Retinal pigment epithelial cell (primary cell): ENCODE measurements at regions not wholly inside any gene's neighbourhood (a gene's known extent, or its start where the extent isn't known, plus 50 kb on each side); places are given as distances from the start of the nearest gene placed in this dataset.

Experiments used
- DNase-seq: peaks from one replicate; pipeline ENCODE4 v3.0.0-alpha.2; 2010; ENCODE audit warnings: low read depth
- H3K4me3 ChIP-seq: 2 replicates; pipeline ENCODE4 v1.5.1; 2011; ENCODE audit warnings: mild to moderate bottlenecking, low read length, control low read depth, moderate library complexity
- CTCF ChIP-seq: conservative IDR thresholded peaks from 2 replicates; pipeline ENCODE4 v1.5.1; 2011; ENCODE audit warnings: low read depth, low read length, control low read depth, inconsistent platforms

DNA sequence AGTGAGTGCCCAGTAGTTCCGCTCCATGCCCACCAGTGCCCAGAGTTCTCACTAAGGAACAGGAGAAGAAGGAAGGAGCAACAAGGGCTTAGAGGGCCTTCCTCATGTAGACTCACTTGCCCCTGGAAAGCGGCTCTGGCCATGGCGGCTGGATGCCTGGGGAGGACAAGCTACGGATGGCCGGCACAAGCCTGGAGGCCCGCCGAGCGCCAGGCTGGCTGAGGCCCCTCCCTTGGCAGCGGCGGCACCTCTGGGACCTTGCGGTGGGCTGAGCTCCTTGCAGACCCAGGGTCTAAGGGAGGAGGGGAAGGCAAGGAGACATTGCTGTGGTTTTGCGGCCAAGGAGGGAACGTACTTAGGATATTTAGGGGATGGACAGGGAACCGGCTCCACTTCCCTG is 160.1 kb downstream of the SALL1 start:
- H3K4me3 ChIP-seq = no peak overlapping the region
- DNase-seq = no peak
- no peak for TF ChIP-seq CTCF

DNA sequence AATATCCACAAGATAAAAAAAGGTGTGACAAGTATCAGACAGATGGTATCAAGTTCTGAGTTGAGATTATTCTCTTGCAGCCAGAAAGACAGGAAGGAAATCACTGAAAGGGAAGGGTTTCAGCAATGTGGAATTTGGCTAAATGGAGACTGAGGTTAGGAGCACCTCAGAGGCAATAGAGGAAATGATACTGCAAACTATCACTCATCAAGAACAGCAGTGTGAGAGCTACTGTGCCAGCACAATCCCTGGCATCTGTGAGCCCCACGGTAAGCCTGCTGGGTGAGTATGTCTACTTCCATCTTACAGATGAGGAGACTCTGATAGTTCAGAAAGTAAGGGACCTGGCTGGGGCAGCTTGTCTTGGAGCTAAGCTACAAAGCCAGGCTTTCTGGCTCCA is 162.0 kb downstream of the SALL1 start:
- H3K4me3 ChIP-seq = no peak overlapping the region
- DNase-seq = no peak
- no peak for TF ChIP-seq CTCF

GRCh38 chr16:50988441-50988840 is 162.6 kb downstream of the SALL1 start:
- no peak overlapping the region for H3K4me3 ChIP-seq
- DNase-seq = no peak
- TF ChIP-seq CTCF = no peak

DNA sequence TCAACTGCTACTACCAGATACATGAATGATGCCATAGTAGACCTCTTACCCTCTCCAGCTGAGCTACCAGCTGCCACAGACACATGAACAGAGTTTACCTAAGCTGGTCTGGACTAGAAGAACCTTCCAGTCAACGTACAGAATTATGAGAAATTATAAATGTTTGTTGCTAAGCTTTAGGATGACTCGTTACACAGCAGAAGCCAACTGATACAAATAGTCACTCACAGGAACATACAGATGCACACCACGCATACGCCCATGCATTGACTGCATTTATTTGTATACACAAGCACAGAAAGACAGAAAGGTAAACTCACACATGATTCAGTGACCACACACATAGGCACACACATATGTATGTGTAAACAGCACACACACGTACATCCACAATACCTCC is 164.6 kb downstream of the SALL1 start:
- TF ChIP-seq CTCF = no peak
- no peak for DNase-seq
- no peak overlapping the region for H3K4me3 ChIP-seq

DNA sequence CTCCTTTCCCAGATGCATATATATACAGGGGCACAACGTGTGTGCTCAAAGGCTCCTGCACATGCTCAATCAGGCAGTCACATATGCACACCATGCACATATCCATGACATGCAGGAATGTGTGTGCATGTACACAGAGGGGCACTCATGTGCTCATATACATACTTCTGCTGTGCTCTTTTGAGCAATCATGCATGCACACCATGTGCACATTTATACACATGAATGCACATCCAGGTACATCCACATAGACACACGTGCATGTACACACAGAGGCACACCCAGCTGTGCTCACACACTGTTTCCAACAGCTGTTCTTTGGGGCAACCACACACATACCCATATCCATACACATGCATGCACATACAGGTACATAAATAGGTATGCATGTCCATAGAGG is 165.3 kb downstream of the SALL1 start:
- no peak overlapping the region for H3K4me3 ChIP-seq
- DNase-seq = no peak
- TF ChIP-seq CTCF = no peak

- no peak overlapping the region for H3K4me3 ChIP-seq
- TF ChIP-seq CTCF = no peak
- DNase-seq = no peak
These were observed 166.4 kb downstream of the SALL1 start for GRCh38 chr16:50984688-50985087.

GRCh38 chr16:50982808-50983207 is 168.3 kb downstream of the SALL1 start:
- TF ChIP-seq CTCF = no peak
- no peak for DNase-seq
- no peak overlapping the region for H3K4me3 ChIP-seq
